K562 (cell line): ENCODE measurements at regions not wholly inside any gene's neighbourhood (a gene's known extent, or its start where the extent isn't known, plus 50 kb on each side); places are given as distances from the start of the nearest gene placed in this dataset.

ENCODE experiments used
- ATAC-seq: fragments of 200-7000 bp; cut with Tn5 transposase; 3 replicates; pipeline ENCODE4 v1.9.1; 2020; ENCODE audit warnings: moderate library complexity
- BruUV-seq: library from RNA; stranded (reverse); fragments of 400-500 nt; replicated peaks from 2 replicates; lab custom pipeline; 2021; lab: Mats Ljungman, UMichigan
- CTCF ChIA-PET: fragments of 300-600 bp; formaldehyde crosslinking; extraction: SDS; loops from one replicate; lab custom pipeline; 2021; ENCODE audit warnings: low intra/inter-chr PET ratio; lab: Yijun Ruan, JAX
- POLR2A ChIA-PET: fragments of 300-600, 350-650 bp; sonication (Branson Sonifier 250); formaldehyde crosslinking; extraction: SDS; loops from one replicate; lab custom pipeline; 2021; ENCODE audit warnings: antibody characterized with exemption, inconsistent platforms; lab: Yijun Ruan, JAX
- DNase-seq, 4 experiments: peaks; one replicate each; pipeline versions ENCODE4 v3.0.0 to v3.0.0-alpha.2; 2011 to 2018; ENCODE audit warnings: low spot score in 3 of 4, mixed read lengths in 3 of 4; ENCODE audit errors: extremely low read depth in 1 of 4
- FAIRE-seq: peaks from 2 replicates; lab custom pipeline; 2011; peaks lifted over from hg19 to GRCh38; lab: Jason Lieb, UNC
- H2AFZ ChIP-seq: 2 replicates; pipeline ENCODE4 v1.6.0; 2011; ENCODE audit warnings: low read depth, low read length, control low read depth, inconsistent platforms
- H3K27ac ChIP-seq: fragments of 200-600 bp; 3 replicates; pipeline ENCODE4 v1.8.0; 2011; ENCODE audit warnings: low read depth, mild to moderate bottlenecking, control low read depth, inconsistent platforms, low read length, moderate library complexity, mixed read lengths; ENCODE audit errors: extremely low read depth
- H3K27me3 ChIP-seq, 2 experiments: fragments of 300-600 bp in 1 of 2; 2 replicates in 1 of 2; 3 replicates in 1 of 2; pipeline versions ENCODE4 v1.6.0 to v1.8.0; 2011; ENCODE audit warnings: inconsistent platforms in 2 of 2, low read length in 2 of 2, mild to moderate bottlenecking in 1 of 2, mixed read lengths in 1 of 2, moderate library complexity in 1 of 2; ENCODE audit not compliant: control insufficient read depth in 2 of 2, insufficient read depth in 2 of 2
- H3K36me3 ChIP-seq: fragments of 300-600 bp; 3 replicates; pipeline ENCODE4 v1.8.0; 2011; ENCODE audit warnings: mild to moderate bottlenecking, low read length, inconsistent platforms; ENCODE audit not compliant: control insufficient read depth, insufficient read depth
- H3K4me1 ChIP-seq, 2 experiments: fragments of 200-600 bp in 1 of 2; replicated peaks in 1 of 2; 2 replicates in 1 of 2; 3 replicates in 1 of 2; pipeline versions ENCODE4 v1.5.1 to v1.8.0; 2011; ENCODE audit warnings: inconsistent platforms in 2 of 2, low read length in 2 of 2, mild to moderate bottlenecking in 1 of 2, mixed read lengths in 1 of 2, moderate library complexity in 1 of 2; ENCODE audit not compliant: control insufficient read depth in 2 of 2, insufficient read depth in 2 of 2
- H3K4me2 ChIP-seq: 2 replicates; pipeline ENCODE4 v1.6.1; 2011; ENCODE audit warnings: low read length, control low read depth, inconsistent platforms, mixed read lengths; ENCODE audit not compliant: insufficient read depth
- H3K4me3 ChIP-seq: fragments of 200-600 bp; sonication (generic), shearing (Covaris generic); 2 replicates; pipeline ENCODE4 v1.5.1; 2016; ENCODE audit warnings: control low read depth, inconsistent platforms
- H3K79me2 ChIP-seq: fragments of 200-600 bp; 3 replicates; pipeline ENCODE4 v1.8.0; 2011; ENCODE audit warnings: low read length, inconsistent platforms; ENCODE audit not compliant: control insufficient read depth, insufficient read depth
- H3K9ac ChIP-seq, 2 experiments: 2 replicates each; pipeline versions ENCODE4 v1.6.0 to v1.6.1; 2011; ENCODE audit warnings: low read depth in 2 of 2, low read length in 2 of 2, control low read depth in 1 of 2, inconsistent platforms in 1 of 2, mild to moderate bottlenecking in 1 of 2, mixed read lengths in 1 of 2; ENCODE audit not compliant: insufficient read depth in 1 of 2
- H3K9me1 ChIP-seq: one replicate; pipeline ENCODE4 v1.6.0; 2011; ENCODE audit warnings: inconsistent platforms, mild to moderate bottlenecking, low read length, moderate library complexity; ENCODE audit not compliant: control insufficient read depth, insufficient read depth
- H3K9me3 ChIP-seq: replicated peaks from 2 replicates; pipeline ENCODE4 v1.5.1; 2011; ENCODE audit warnings: low read depth, low read length, inconsistent platforms; ENCODE audit not compliant: control insufficient read depth, insufficient read depth
- H4K20me1 ChIP-seq: replicated peaks from 2 replicates; pipeline ENCODE4 v1.6.1; 2011; ENCODE audit warnings: low read length, inconsistent platforms, mixed read lengths; ENCODE audit not compliant: control insufficient read depth, insufficient read depth
- BRD4 ChIP-seq: fragments of 200-600 bp; sonication (generic); IDR thresholded peaks from 2 replicates; pipeline ENCODE4 v1.6.1; 2017; ENCODE audit warnings: inconsistent platforms
- CHD4 ChIP-seq: fragments of 200-600 bp; sonication (generic); IDR thresholded peaks from 3 replicates; pipeline ENCODE4 v1.6.1; 2012; ENCODE audit warnings: low read depth, mild to moderate bottlenecking, mixed read lengths, low read length, inconsistent platforms; ENCODE audit not compliant: insufficient read depth, insufficient replicate concordance, poor library complexity, severe bottlenecking
- CREB1 ChIP-seq, 2 experiments: sonication (generic) in 1 of 2; formaldehyde crosslinking in 1 of 2; IDR thresholded peaks; 2 replicates each; pipeline versions ENCODE4 v1.6.1 to v1.8.0; 2012 to 2022; ENCODE audit warnings: inconsistent platforms in 1 of 2, mild to moderate bottlenecking in 1 of 2, missing genetic modification reagents in 1 of 2, moderate library complexity in 1 of 2
- E2F3 ChIP-seq: fragments of 250-450 bp; sonication (Bioruptor Pico); IDR thresholded peaks from 2 replicates; pipeline ENCODE4 v1.4.0; 2020; ENCODE audit warnings: mild to moderate bottlenecking
- ETV1 ChIP-seq: fragments of 450-650 bp; conservative IDR thresholded peaks from 2 replicates; pipeline ENCODE4 v1.6.1; 2016; ENCODE audit warnings: missing genetic modification characterization, control low read depth, low read depth, missing compliant biosample characterization
- EWSR1 ChIP-seq: fragments of 450-650 bp; IDR thresholded peaks from 2 replicates; pipeline ENCODE4 v1.6.1; 2018; ENCODE audit warnings: borderline replicate concordance, mild to moderate bottlenecking, low read depth, moderate library complexity; ENCODE audit not compliant: partially characterized antibody
- FOS ChIP-seq: IDR thresholded peaks from 3 replicates; pipeline ENCODE4 v1.6.1; 2011; ENCODE audit not compliant: insufficient read length; ENCODE audit errors: extremely low read depth
- FOXJ3 ChIP-seq: sonication (generic); formaldehyde crosslinking; IDR thresholded peaks from 2 replicates; pipeline ENCODE4 v1.4.0; 2020; ENCODE audit warnings: mild to moderate bottlenecking, missing genetic modification reagents
- GATAD2A ChIP-seq: fragments of 450-650 bp; IDR thresholded peaks from 2 replicates; pipeline ENCODE4 v1.6.1; 2017
- HNRNPH1 ChIP-seq: fragments of 200-400 bp; formaldehyde crosslinking; optimal IDR thresholded peaks from 2 replicates; pipeline ENCODE3; 2017; ENCODE audit warnings: low read depth, mild to moderate bottlenecking, low read length, moderate library complexity
- JUN ChIP-seq, 2 experiments: sonication (generic) in 1 of 2; formaldehyde crosslinking in 1 of 2; IDR thresholded peaks; 2 replicates each; pipeline versions ENCODE4 v1.6.1 to v1.8.0; 2012 to 2022; ENCODE audit warnings: borderline replicate concordance in 2 of 2, mild to moderate bottlenecking in 2 of 2, improper control_type of control experiment in 1 of 2, low read depth in 1 of 2, low read length in 1 of 2, missing genetic modification reagents in 1 of 2
- JUND ChIP-seq, 2 experiments: IDR thresholded peaks; 2 replicates in 1 of 2; 3 replicates in 1 of 2; pipeline ENCODE4 v1.6.1; 2011; ENCODE audit warnings: borderline replicate concordance in 2 of 2, low read depth in 2 of 2, low read length in 2 of 2, improper control_type of control experiment in 1 of 2, missing biosample characterization in 1 of 2, missing genetic modification characterization in 1 of 2, missing genetic modification reagents in 1 of 2
- L3MBTL2 ChIP-seq: fragments of 450-650 bp; IDR thresholded peaks from 2 replicates; pipeline ENCODE4 v1.6.1; 2016; ENCODE audit warnings: mild to moderate bottlenecking, moderate library complexity
- NFE2L1 ChIP-seq: fragments of 450-650 bp; IDR thresholded peaks from 2 replicates; pipeline ENCODE4 v1.6.1; 2016; ENCODE audit warnings: missing genetic modification characterization, low read depth, mild to moderate bottlenecking, missing compliant biosample characterization, moderate library complexity, borderline replicate concordance
- NFXL1 ChIP-seq: fragments of 450-650 bp; formaldehyde crosslinking; IDR thresholded peaks from 2 replicates; pipeline ENCODE4 v1.4.0; 2021; ENCODE audit warnings: mild to moderate bottlenecking
- RBBP5 ChIP-seq: fragments of 200-600 bp; sonication (generic); IDR thresholded peaks from 2 replicates; pipeline ENCODE4 v1.6.1; 2012; ENCODE audit warnings: borderline replicate concordance, mild to moderate bottlenecking, low read length, control low read depth, inconsistent platforms; ENCODE audit not compliant: insufficient read depth, poor library complexity, severe bottlenecking
- TCFL5 ChIP-seq: fragments of 250-450 bp; sonication (Bioruptor Pico); conservative IDR thresholded peaks from 2 replicates; pipeline ENCODE4 v1.6.1; 2021; ENCODE audit warnings: mild to moderate bottlenecking, moderate library complexity, matching md5 sums
- XRCC5 ChIP-seq: fragments of 200-400 bp; formaldehyde crosslinking; IDR thresholded peaks from 2 replicates; pipeline ENCODE4 v1.6.1; 2017; ENCODE audit warnings: low read depth, mild to moderate bottlenecking, low read length
- ZNF347 ChIP-seq: fragments of 450-650 bp; formaldehyde crosslinking; IDR thresholded peaks from 2 replicates; pipeline ENCODE4 v1.4.0; 2020; ENCODE audit warnings: low read depth, mild to moderate bottlenecking, moderate library complexity
- ZNF79 ChIP-seq: fragments of 250-450 bp; sonication (Bioruptor Pico); IDR thresholded peaks from 2 replicates; pipeline ENCODE4 v1.4.0; 2020; ENCODE audit warnings: low read depth, mild to moderate bottlenecking, moderate library complexity
- WGBS: fragments of 100-300 bp; shearing (Covaris generic); methylation state at CpG from one replicate; pipeline ENCODE4 v1.1.6; 2016; ENCODE audit warnings: low coverage, mixed read lengths; ENCODE audit not compliant: insufficient coverage; ENCODE audit errors: missing lambda C conversion rate; 5-methylcytosine and 5-hydroxymethylcytosine counted together
- in situ Hi-C: fragments of 300-500 bp; cut with MboI; formaldehyde crosslinking; loops from 4 replicates; pipeline ENCODE4 v1.15.0; 2018; ENCODE audit warnings: inconsistent platforms, mixed read lengths
- intact Hi-C: fragments of 100-400 bp; cut with micrococcal nuclease; formaldehyde crosslinking; loops from 2 replicates; pipeline ENCODE4 v1.14.2; 2022

- intact Hi-C loops = no loop called here
- DNase-seq = peak in 2 of 4 experiments; percentile 12 to 25
- peak; percentile 54 for ATAC-seq
- H3K27ac ChIP-seq = no peak overlapping the region
- H3K79me2 ChIP-seq = no peaks in the 10 kb centered on the region
- no peak overlapping the region for H3K4me3 ChIP-seq
- no peak overlapping the region for H3K4me2 ChIP-seq
- no peaks in the 10 kb centered on the region for H3K9me3 ChIP-seq
- WGBS = 6% methylated on average over 2 of the region's 2 CpGs
- no peaks in the 10 kb centered on the region for H3K27me3 ChIP-seq
- no peaks in the 10 kb centered on the region for H4K20me1 ChIP-seq
- H2AFZ ChIP-seq = no peak overlapping the region
- H3K36me3 ChIP-seq = no peaks in the 10 kb centered on the region
- in situ Hi-C loops = no loop called here
- H3K4me1 ChIP-seq = no peaks in the 10 kb centered on the region
- BruUV-seq = no TSS peak
- no peaks in the 10 kb centered on the region for H3K9me1 ChIP-seq
- no peak for FAIRE-seq
- POLR2A ChIA-PET = no interaction called here
- CTCF ChIA-PET = no interaction called here
- H3K9ac ChIP-seq = no peak overlapping the region
- TF ChIP-seq L3MBTL2 (0 out of 2 replicates have a peak, but pooled peaks have one; percentile 17), ZNF79 (no peak), CREB1 (IDR thresholded peaks at IDR 0.05) (no peak), CREB1 (CRISPR knock-in tag; IDR thresholded peaks at IDR 0.05) (no peak), HNRNPH1 (no peak), E2F3 (CRISPR knock-in tag) (no peak), TCFL5 (CRISPR knock-in tag) (no peak), GATAD2A (no peak), NFE2L1 (no peak), FOS (no peak), EWSR1 (no peak), CHD4 (no peak), ETV1 (tag) (no peak), JUN (IDR thresholded peaks at IDR 0.05; ENCODE audit: borderline replicate concordance, low read depth, low read length) (0 out of 2 replicates have a peak, but pooled peaks have one; percentile 28), JUN (CRISPR knock-in tag; IDR thresholded peaks at IDR 0.05; ENCODE audit: borderline replicate concordance) (no peak), BRD4 (no peak), ZNF347 (CRISPR knock-in tag) (no peak), XRCC5 (no peak), NFXL1 (no peak), RBBP5 (no peak), JUND (IDR thresholded peaks at IDR 0.05; ENCODE audit: borderline replicate concordance, low read depth, low read length) (peak; percentile 54; the same call in 1 of the 2 replicates), JUND (tag; IDR thresholded peaks at IDR 0.05; ENCODE audit: borderline replicate concordance, low read depth, low read length) (peak; percentile 58; the same call in 1 of the 3 replicates), FOXJ3 (no peak)
Observed at GRCh38 chr9:105994970-105995369, 300.6 kb downstream of the TMEM38B start.
